Endothelial cell (in vitro differentiated cells): ENCODE measurements at regions not wholly inside any gene's neighbourhood (a gene's known extent, or its start where the extent isn't known, plus 50 kb on each side); places are given as distances from the start of the nearest gene placed in this dataset.
"Not testable (repeated sequence)": the region's sequence is repeated elsewhere in the genome, so short reads cannot be mapped to it uniquely, and the experiment has no call there.

Source experiments
- DNase-seq: peaks from one replicate; pipeline ENCODE4 v3.0.0; 2021; ENCODE audit warnings: low spot score
- H3K27ac Mint-ChIP-seq: one replicate; pipeline ENCODE4 v1.8.0; 2021; ENCODE audit warnings: mixed read lengths, inconsistent platforms; ENCODE audit not compliant: unreplicated experiment
- H3K27me3 Mint-ChIP-seq: one replicate; pipeline ENCODE4 v1.8.0; 2021; ENCODE audit warnings: mild to moderate bottlenecking, moderate library complexity, mixed read lengths, inconsistent platforms; ENCODE audit not compliant: unreplicated experiment
- H3K36me3 Mint-ChIP-seq: one replicate; pipeline ENCODE4 v1.8.0; 2021; ENCODE audit warnings: mild to moderate bottlenecking, low read depth, mixed read lengths, inconsistent platforms; ENCODE audit not compliant: unreplicated experiment
- H3K4me1 Mint-ChIP-seq: one replicate; pipeline ENCODE4 v1.8.0; 2021; ENCODE audit warnings: mild to moderate bottlenecking, mixed read lengths, inconsistent platforms; ENCODE audit not compliant: unreplicated experiment
- H3K4me3 Mint-ChIP-seq: one replicate; pipeline ENCODE4 v1.8.0; 2021; ENCODE audit warnings: mild to moderate bottlenecking, mixed read lengths, inconsistent platforms; ENCODE audit not compliant: unreplicated experiment
- H3K9me3 Mint-ChIP-seq: one replicate; pipeline ENCODE4 v1.8.0; 2021; ENCODE audit warnings: mixed read lengths, inconsistent platforms; ENCODE audit not compliant: unreplicated experiment
- CTCF ChIP-seq: fragments of 200-600 bp; sonication (generic); IDR thresholded peaks from one replicate; pipeline ENCODE4 v1.5.0; 2021; ENCODE audit warnings: antibody characterized with exemption; ENCODE audit not compliant: unreplicated experiment

- Mint-ChIP-seq H3K27me3 (no peaks in the 10 kb centered on the region), H3K4me1 (no peaks in the 10 kb centered on the region), H3K4me3 (no peak overlapping the region), H3K36me3 (no peaks in the 10 kb centered on the region), H3K9me3 (no peaks in the 10 kb centered on the region), H3K27ac (no peak overlapping the region)
- no peak for TF ChIP-seq CTCF
- DNase-seq: no peak
Observed at GRCh38 chr2:83280391-83280790, 1178.7 kb downstream of the SUCLG1 start.

- H3K4me3 Mint-ChIP-seq: no peak overlapping the region
- no peak for TF ChIP-seq CTCF
- H3K36me3 Mint-ChIP-seq: no peaks in the 10 kb centered on the region
- no peaks in the 10 kb centered on the region for H3K4me1 Mint-ChIP-seq
- no peak overlapping the region for H3K27ac Mint-ChIP-seq
- no peaks in the 10 kb centered on the region for H3K27me3 Mint-ChIP-seq
- H3K9me3 Mint-ChIP-seq: no peaks in the 10 kb centered on the region
- no peak for DNase-seq
Observed at GRCh38 chr2:83273322-83273721, 1185.8 kb downstream of the SUCLG1 start.

GRCh38 chr2:83261591-83262136 is 1197.4 kb downstream of the SUCLG1 start:
- no peak for DNase-seq
- Mint-ChIP-seq H3K4me3 (no peak overlapping the region), H3K27me3 (peaks cover 1% of the 10 kb centered on the region), H3K27ac (no peak overlapping the region), H3K36me3 (no peaks in the 10 kb centered on the region), H3K4me1 (peaks cover 10% of the 10 kb centered on the region), H3K9me3 (no peaks in the 10 kb centered on the region)
- no peak for TF ChIP-seq CTCF

GRCh38 chr2:83253848-83254247 is 1205.2 kb downstream of the SUCLG1 start:
- H3K9me3 Mint-ChIP-seq: no peaks in the 10 kb centered on the region
- TF ChIP-seq CTCF: no peak
- no peaks in the 10 kb centered on the region for H3K36me3 Mint-ChIP-seq
- no peak for DNase-seq
- H3K4me1 Mint-ChIP-seq: no peaks in the 10 kb centered on the region
- H3K4me3 Mint-ChIP-seq: no peak overlapping the region
- no peaks in the 10 kb centered on the region for H3K27me3 Mint-ChIP-seq
- H3K27ac Mint-ChIP-seq: no peak overlapping the region

- Mint-ChIP-seq H3K36me3 (no peaks in the 10 kb centered on the region), H3K27ac (no peak overlapping the region), H3K27me3 (no peaks in the 10 kb centered on the region), H3K9me3 (no peaks in the 10 kb centered on the region), H3K4me3 (no peak overlapping the region), H3K4me1 (no peaks in the 10 kb centered on the region)
- TF ChIP-seq CTCF: no peak
- no peak for DNase-seq
Observed at GRCh38 chr2:83251321-83251872, 1207.7 kb downstream of the SUCLG1 start.

- not testable (repeated sequence) for H3K36me3 Mint-ChIP-seq, H3K4me1 Mint-ChIP-seq, H3K27me3 Mint-ChIP-seq, H3K9me3 Mint-ChIP-seq, H3K4me3 Mint-ChIP-seq, DNase-seq, H3K27ac Mint-ChIP-seq
Observed at GRCh38 chr2:83245806-83246537, 1213.1 kb downstream of the SUCLG1 start.
